Panc1 (cell line): ENCODE measurements at regions not wholly inside any gene's neighbourhood (a gene's known extent, or its start where the extent isn't known, plus 50 kb on each side); places are given as distances from the start of the nearest gene placed in this dataset.

ENCODE experiments used
- ATAC-seq: fragments of 200-7000 bp; cut with Tn5 transposase; 2 replicates; pipeline ENCODE4 v1.9.1; 2020; ENCODE audit warnings: mild to moderate bottlenecking, moderate library complexity
- BruUV-seq: library from RNA; stranded (reverse); fragments of 400-500 nt; replicated peaks from 2 replicates; lab custom pipeline; 2021; lab: Mats Ljungman, UMichigan
- CTCF ChIA-PET: fragments of 300-600 bp; sonication (Branson Sonifier 250); formaldehyde crosslinking; loops from one replicate; lab custom pipeline; 2022; ENCODE audit warnings: antibody characterized with exemption; lab: Charles Lee
- POLR2A ChIA-PET: fragments of 300-600 bp; sonication (Branson Sonifier 250); formaldehyde crosslinking; loops from one replicate; lab custom pipeline; 2022; ENCODE audit warnings: antibody characterized with exemption; lab: Charles Lee
- DNase-seq: peaks from one replicate; pipeline ENCODE4 v3.0.0-alpha.2; 2010; ENCODE audit warnings: low read depth, low spot score
- H3K27ac ChIP-seq: 2 replicates; pipeline ENCODE4 v1.5.1; 2011; ENCODE audit warnings: mild to moderate bottlenecking, low read length, inconsistent platforms
- H3K27me3 ChIP-seq: fragments of 200-500 bp; sonication (Bioruptor generic); 2 replicates; pipeline ENCODE4 v1.6.0; 2014; ENCODE audit warnings: low read length, inconsistent platforms; ENCODE audit not compliant: control insufficient read depth, insufficient read depth
- H3K36me3 ChIP-seq: fragments of 200-500 bp; sonication (Bioruptor generic); 2 replicates; pipeline ENCODE4 v1.5.1; 2014; ENCODE audit warnings: inconsistent platforms, mild to moderate bottlenecking, low read length, moderate library complexity; ENCODE audit not compliant: control insufficient read depth, insufficient read depth
- H3K4me1 ChIP-seq: 2 replicates; pipeline ENCODE4 v1.5.1; 2011; ENCODE audit warnings: inconsistent platforms, mild to moderate bottlenecking, low read length, moderate library complexity; ENCODE audit not compliant: control insufficient read depth, insufficient read depth
- H3K4me3 ChIP-seq, 2 experiments: 2 replicates each; pipeline ENCODE4 v1.5.1; 2011 to 2012; ENCODE audit warnings: low read depth in 2 of 2, low read length in 2 of 2, mild to moderate bottlenecking in 2 of 2, inconsistent platforms in 1 of 2, moderate library complexity in 1 of 2
- H3K9me3 ChIP-seq: fragments of 200-500 bp; sonication (Bioruptor generic); 2 replicates; pipeline ENCODE4 v1.5.1; 2014; ENCODE audit warnings: low read depth, mild to moderate bottlenecking, inconsistent platforms, low read length, moderate library complexity; ENCODE audit not compliant: control insufficient read depth, insufficient read depth
- CTCF ChIP-seq: fragments of 450-650 bp; IDR thresholded peaks from 2 replicates; pipeline ENCODE4 v1.5.1; 2017; ENCODE audit warnings: mild to moderate bottlenecking
- POLR2AphosphoS5 ChIP-seq: IDR thresholded peaks from 2 replicates; pipeline ENCODE4 v1.6.1; 2012; ENCODE audit warnings: mild to moderate bottlenecking, low read depth, low read length, moderate library complexity
- REST ChIP-seq, 2 experiments: IDR thresholded peaks; 2 replicates each; pipeline ENCODE4 v1.6.1; 2011 to 2012; ENCODE audit warnings: low read depth in 2 of 2, control low read depth in 1 of 2, low read length in 1 of 2, mild to moderate bottlenecking in 1 of 2, moderate library complexity in 1 of 2; ENCODE audit not compliant: insufficient read depth in 1 of 2
- SIN3A ChIP-seq: IDR thresholded peaks from 2 replicates; pipeline ENCODE4 v1.6.1; 2012; ENCODE audit warnings: low read depth, mild to moderate bottlenecking, low read length, moderate library complexity, borderline replicate concordance; ENCODE audit not compliant: insufficient read depth
- TCF7L2 ChIP-seq: IDR thresholded peaks from 2 replicates; pipeline ENCODE4 v1.6.1; 2011; ENCODE audit warnings: mild to moderate bottlenecking, low read depth, low read length, inconsistent platforms
- in situ Hi-C: cut with HindIII; loops from 2 replicates; pipeline ENCODE4 v1.10.0; 2016; ENCODE audit warnings: low sequenced_read_pairs, low pct_unique_long_range_greater_than_20kb
- intact Hi-C: fragments of 100-400 bp; cut with micrococcal nuclease; formaldehyde crosslinking; loops from one replicate; pipeline ENCODE4 v1.10.0; 2022; ENCODE audit not compliant: unreplicated experiment

- DNase-seq (no peak), ATAC-seq (no peak)
- intact Hi-C loops (no loop called here), in situ Hi-C loops (no loop called here)
- no peak for TF ChIP-seq POLR2AphosphoS5
- TF ChIP-seq CTCF = no peak
- TF ChIP-seq SIN3A = no peak
- no peak for TF ChIP-seq TCF7L2
- no TSS peak for BruUV-seq
- no peaks in the 10 kb centered on the region for H3K27me3 ChIP-seq
- no peaks in the 10 kb centered on the region for H3K36me3 ChIP-seq
- H3K4me3 ChIP-seq = no peak overlapping the region
- no peaks in the 10 kb centered on the region for H3K9me3 ChIP-seq
- CTCF ChIA-PET = no interaction called here
- H3K4me1 ChIP-seq = no peaks in the 10 kb centered on the region
- POLR2A ChIA-PET = no interaction called here
- H3K27ac ChIP-seq = no peak overlapping the region
Observed at GRCh38 chr14:98692832-98693231, 579.2 kb downstream of the BCL11B start.

- intact Hi-C loops (no loop called here), in situ Hi-C loops (no loop called here)
- no peak for ATAC-seq
- ChIA-PET CTCF (no interaction called here), POLR2A (no interaction called here)
- Histone ChIP-seq H3K4me1 (no peaks in the 10 kb centered on the region), H3K27me3 (no peaks in the 10 kb centered on the region), H3K36me3 (no peaks in the 10 kb centered on the region), H3K9me3 (no peaks in the 10 kb centered on the region), H3K4me3 (no peak overlapping the region), H3K27ac (no peak overlapping the region)
- TF ChIP-seq REST (IDR thresholded peaks at IDR 0.05; ENCODE audit: insufficient read depth in 1 of 2, low read depth in 2 of 2, low read length in 1 of 2) (no peak), TCF7L2 (no peak), POLR2AphosphoS5 (no peak), CTCF (no peak)
- no TSS peak for BruUV-seq
- no peak for DNase-seq
Observed at GRCh38 chr14:98694541-98694940, 577.5 kb downstream of the BCL11B start.
